Activated CD4-positive, alpha-beta T cell treated with anti-CD3 and anti-CD28 coated beads, Interleukin-2, amount 50 U/mL, for 48 hours (primary cell): ENCODE measurements at regions not wholly inside any gene's neighbourhood (a gene's known extent, or its start where the extent isn't known, plus 50 kb on each side); places are given as distances from the start of the nearest gene placed in this dataset.
"Not testable (repeated sequence)": the region's sequence is repeated elsewhere in the genome, so short reads cannot be mapped to it uniquely, and the experiment has no call there.

ENCODE experiments used
- DNase-seq, 2 experiments: peaks; one replicate each; pipeline ENCODE4 v3.0.0-alpha.2; 2020

DNA sequence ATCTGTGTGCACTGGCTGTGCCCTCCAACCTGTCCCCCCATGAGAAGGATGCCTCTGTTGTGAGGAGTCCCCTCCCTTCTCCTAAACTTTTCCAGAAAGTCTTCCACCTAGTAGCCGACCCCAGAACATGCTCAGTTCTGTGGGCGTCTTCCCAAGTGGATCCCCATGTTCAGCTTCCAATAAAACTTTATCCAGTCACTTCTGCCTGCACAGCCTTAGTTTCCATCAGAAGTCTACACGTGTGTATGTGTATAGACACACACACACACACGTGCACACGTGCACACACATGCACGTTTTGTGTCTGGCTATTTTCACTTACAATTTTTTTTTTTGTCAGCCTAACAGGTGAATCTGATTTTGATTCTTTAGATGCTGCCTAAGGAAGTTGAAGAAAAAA is 115.1 kb downstream of the RTP5 start:
- no peak for DNase-seq

DNA sequence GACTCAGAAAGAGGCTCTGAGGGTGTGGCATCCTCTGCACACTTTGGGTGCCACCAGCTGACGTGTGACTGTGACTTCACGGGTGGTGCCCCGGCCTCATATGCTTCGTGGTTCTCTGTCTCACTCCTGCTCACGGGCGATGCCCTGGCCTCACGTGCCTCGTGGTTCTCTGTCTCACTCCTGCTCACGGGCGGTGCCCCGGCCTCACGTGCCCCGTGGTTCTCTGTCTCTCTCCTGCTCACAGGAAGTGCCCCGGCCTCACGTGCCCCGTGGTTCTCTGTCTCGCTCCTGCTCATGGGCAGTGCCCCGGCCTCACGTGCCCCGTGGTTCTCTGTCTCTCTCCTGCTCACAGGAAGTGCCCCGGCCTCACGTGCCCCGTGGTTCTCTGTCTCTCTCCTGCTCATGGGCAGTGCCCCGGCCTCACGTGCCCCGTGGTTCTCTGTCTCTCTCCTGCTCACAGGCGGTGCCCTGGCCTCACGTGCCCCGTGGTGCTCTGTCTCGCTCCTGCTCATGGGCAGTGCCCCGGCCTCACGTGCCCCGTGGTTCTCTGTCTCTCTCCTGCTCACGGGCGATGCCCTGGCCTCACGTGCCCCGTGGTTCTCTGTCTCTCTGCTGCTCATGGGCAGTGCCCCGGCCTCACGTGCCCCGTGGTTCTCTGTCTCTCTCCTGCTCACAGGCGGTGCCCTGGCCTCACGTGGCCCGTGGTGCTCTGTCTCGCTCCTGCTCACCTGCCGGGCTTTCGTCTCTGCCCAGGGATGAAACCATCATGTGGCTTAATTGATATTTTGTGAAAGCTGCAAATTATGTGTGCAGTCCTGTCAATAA is 115.8 kb downstream of the RTP5 start:
- peak; percentile 9 to 24 for DNase-seq

DNA sequence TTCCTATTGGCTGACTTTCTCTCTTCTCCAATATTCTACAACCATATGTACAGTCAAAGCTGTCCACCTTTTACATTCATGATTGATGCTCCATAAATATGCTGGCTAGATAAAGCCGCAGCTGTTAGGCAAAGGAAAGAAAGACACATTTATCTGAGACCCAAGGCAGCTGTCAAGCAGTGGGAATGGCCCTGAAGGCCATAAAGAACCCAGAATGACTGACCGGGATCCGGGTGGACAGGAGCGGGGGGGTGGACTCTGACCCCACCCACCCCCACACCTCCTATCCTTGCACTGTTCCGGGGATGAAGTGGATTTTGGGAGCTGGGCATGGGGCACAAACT is 116.4 kb downstream of the RTP5 start:
- no peak for DNase-seq

DNA sequence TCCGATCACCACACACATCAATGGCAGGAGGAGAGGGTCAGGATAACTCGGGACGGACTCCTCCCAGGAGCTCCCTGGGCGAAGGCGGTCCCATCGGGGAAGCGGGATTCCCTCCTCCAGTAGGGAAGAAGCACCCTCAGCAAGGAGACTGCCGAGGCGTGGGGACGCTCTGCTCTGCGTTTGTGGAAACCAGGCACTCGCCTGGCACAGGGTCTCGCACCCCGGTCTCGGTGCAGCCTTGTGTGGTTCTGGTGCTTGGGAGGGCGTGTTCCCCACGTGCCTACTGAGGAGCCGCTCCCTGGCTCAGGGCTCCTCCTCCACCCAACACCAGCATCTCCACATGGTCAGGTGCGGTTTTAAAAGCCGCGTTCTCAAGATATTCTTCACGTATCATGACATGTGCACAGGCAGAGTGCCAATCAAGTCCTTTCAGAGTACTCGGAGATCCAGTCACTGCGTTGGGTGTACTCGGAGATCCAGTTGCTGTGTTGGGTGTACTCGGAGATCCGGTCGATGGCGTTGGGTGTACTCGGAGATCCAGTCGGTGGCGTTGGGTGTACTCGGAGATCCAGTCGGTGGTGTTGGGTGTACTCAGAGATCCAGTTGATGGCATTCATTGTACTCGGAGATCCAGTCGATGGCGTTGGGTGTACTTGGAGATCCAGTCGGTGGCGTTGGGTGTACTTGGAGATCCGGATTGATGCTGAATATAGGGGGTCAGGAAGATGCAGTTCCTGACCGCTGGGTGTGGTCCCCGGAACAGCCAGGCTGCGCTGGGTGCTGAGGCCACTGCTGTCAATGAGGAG is 117.5 kb downstream of the RTP5 start:
- DNase-seq, result no peak

DNA sequence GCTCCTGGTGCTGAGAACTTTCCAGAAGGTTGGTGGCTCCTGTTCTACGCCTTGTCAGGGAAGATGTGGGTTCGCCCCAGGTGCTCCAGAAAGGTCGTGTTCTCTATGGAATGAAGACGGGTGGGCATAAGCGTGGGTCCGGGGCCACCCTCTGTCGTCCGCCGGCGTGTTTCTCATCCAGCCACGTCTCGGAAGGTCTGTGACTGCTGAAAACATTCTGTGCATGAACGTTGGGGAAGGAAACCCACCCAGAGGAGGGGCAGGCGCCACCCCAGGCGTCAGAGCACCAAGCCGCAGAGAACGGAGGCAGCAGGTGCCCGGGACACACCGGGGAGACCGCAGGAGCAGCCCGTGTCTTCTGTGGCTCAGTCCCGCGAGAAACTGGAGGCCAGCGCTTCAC is 118.2 kb downstream of the RTP5 start:
- no peak for DNase-seq

DNA sequence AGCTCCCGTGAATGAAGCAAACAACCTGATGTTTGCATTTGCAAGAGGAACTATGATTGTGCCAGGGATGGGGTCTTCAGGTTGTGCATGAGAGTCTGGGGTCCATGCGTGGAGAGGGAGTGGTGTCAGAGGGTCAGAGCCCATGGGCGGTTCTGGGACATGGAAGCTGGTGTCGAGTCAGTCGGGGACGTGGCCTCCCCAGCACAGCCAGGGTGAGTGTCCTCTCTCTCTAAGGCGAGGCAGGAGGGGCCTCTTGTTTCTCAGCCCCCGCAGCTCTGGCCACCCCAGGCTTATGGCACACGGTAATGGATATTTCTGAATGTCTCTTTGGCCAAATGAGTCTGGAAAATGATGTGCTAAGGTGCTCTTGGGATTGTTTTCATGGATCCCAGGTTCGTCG is 118.6 kb downstream of the RTP5 start:
- DNase-seq, result no peak

DNA sequence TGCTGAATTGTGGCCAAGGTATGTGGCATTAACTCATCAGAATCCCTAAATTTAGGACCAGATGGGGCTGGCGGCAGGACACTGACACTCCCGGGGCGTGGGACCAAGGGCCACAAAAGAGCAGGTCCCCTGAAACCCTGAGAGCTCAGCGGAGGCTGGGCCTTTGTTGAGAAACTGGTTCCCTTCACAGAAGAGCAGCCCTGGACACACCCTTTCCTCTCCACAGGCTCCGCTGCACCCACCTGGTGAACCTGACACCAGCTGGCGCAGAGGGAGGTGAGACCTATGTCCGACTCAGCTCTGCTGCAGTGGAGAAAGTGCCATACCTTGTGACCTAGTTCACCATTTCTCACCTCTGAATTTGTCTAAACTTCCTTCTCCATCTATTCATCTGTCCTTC is 119.5 kb downstream of the RTP5 start:
- DNase-seq, result no peak

DNA sequence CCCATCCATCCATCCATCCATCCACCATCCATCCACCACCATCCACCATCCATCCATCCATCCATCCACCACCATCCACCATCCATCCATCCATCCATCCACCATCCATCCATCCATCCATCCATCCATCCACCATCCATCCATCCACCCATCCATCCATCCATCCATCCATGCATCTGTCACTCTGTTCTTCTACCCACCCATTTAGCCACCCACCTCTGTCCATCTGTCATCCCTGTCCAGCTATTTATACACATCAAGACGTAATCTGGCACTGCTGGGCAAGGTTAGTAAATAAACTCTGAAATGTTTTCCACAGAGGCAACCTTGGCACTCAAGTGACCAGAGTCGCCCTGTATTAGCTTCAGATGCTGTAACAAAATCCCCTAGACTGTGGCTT is 120.9 kb downstream of the RTP5 start:
- DNase-seq, result no peak

DNA sequence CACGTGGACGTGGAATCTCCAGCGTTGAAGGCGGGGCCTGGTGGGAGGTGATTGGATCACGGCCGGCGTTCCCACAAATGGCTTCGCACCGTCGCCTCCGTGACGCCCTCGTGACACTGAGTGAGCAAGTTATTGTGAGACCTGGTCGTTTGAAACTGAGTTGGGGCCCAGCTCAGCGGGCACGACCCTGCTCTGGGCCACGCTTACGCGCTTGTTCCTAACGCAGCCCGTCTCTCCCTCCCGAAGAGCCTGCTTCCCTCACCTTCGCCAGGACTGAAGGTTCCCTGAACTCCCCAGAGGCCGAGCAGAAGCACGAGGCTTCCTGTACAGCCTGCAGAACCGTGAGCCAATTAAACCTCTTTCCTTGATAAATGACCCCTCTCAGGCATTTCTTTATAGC is 121.8 kb downstream of the RTP5 start:
- DNase-seq, result no peak

DNA sequence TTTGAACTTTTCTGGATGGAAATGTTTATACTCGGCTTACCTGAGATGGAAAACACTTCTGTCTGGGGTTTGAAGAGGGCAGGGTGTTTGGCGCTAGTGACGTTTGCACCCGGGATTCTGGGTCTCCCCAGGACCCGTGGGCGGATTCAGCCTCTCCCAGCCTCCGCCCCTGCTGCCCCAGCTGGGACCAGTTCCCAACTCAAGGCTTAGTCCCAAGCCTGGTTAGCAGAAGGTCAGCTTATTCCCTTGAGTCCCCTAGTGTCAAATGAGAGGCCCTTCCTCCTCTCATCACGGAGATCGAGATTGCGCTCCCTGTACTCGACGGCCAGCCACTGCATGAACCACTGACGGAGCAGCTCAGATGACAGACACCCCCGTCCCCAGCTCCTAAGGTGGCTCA is 123.2 kb downstream of the RTP5 start:
- DNase-seq, result no peak

DNA sequence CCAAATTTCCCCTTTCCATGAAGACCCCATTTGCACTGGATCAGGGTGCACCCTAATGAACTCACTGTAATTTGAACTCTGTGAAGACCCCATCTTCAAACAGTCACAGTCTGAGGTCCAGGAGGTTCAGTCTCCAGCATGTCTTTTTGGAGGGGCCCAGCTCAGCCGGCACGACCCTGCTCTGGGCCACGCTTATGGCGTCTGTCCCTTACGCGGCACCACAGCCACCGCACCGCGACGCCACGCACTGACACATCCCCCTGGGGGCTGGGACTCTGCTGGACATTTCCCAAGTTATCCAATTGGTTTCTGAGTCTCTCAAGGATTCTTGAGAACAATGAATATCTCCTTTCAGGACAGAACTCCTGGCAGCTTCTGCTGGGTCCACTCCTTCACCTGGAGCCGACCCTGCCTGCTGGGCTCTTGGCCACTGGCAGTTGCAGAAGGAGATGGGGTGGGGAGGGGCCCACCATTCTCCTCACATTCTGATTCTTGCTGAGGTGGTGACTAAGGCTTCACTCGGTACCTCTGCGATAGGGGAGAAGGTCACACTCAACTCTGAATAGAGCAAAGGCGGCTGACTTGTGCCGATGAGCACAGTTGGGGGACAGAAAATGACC is 124.0 kb downstream of the RTP5 start:
- no peak for DNase-seq

DNA sequence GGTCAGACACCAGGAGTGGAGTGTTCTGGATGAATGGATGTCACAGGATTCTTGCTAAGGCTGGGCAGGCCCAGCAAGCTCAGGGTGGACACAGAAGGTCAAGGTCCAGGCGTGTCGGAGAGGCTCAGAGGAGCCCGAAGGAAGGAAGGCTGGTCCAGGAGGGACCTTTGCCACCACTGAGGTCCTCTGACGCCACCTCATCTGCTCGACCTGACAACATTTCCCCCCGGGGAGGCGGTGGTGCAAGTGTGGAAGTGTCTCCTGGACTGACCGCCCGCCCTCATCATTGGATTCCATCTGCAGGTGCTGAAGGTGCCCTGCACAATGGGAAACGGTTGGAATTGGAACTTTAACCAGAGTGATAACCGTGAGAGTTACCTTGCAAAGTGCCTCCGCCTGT is 124.6 kb downstream of the RTP5 start:
- DNase-seq, result no peak

DNA sequence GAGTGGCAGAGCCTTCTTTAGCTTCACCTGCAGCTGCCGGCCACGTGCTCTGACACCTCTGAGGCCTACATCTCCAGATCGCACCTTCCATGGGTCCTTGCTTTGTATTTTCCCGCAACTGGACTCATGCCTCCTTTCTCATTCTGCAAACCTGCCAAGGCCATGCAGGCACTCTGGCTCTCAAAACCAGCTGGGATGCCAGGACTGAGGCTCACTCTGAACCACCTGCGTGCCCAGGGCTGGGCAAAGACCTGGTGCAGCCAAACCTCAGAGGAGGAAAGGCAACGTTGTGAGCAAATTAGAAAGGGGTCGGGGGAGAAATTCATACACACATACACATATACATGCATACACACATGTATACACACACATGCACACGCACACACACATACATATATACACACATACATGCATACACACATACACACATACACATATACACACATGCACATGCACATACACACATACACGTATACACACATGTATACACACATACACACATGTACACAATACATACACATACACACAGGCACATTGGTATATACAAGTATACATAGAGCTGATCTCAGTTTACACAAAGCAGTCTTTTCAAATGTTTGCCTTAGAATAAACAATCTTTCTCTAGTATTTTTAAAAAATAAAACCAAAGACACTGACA is 125.2 kb downstream of the RTP5 start:
- no peak for DNase-seq

DNA sequence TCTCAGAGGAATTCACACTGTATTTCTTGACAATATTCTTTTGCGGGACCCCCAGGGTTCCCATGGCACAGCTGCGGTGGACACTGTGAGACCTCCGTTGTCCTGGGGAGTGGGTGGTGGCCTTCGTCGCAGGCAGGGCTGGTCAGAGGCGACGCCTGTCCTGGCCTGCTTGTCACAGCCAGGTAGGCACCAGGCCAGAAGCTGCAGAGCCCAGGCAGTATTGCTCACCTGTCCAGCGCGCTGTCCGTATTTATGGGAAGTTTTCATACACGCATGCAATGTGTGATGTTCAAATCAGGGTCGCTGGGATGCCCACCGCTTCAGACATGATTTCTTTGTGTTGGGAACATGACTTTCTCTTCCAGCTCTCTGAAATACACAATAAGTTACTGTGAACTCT is 126.6 kb downstream of the RTP5 start:
- no peak for DNase-seq

DNA sequence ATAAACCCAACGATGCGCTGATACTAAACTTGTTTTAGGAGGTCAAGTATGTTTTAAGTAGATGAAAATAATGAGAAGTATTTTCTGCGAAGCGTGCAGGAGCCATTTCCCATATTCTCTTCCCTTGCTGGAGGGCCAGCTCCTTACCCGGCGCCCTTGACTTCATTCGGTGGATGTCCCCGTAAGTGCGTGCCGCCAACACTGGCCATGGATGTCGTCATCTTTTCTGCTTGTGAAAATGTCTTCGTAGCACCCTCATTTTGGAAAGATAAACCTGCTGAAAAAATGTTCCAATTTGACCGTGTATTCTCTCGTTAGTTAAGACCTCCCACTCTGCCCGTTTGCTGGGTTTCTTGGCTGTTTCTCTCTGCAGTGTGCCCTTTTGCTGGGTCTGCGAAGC is 127.5 kb downstream of the RTP5 start:
- DNase-seq, result no peak

DNA sequence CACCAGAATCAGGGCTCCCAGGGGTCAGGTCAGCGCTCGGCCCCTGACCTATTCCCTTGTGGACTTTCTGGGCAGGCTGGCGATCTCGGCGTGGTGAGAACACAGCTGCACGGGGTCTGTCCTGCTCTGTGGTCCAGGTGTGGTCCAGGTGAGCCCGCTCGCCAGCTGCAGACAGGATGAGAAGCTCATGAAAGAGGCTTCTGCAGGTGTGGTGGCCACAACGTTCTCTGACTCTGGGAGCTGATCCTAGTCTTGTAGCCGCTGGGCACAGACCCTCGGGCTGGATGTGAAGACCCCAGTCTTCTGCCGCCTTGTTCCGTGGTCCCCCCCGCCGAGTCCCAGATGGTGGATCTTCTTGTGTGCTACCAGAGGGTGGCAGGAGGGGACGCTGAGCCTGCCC is 129.7 kb downstream of the RTP5 start:
- no peak for DNase-seq

DNA sequence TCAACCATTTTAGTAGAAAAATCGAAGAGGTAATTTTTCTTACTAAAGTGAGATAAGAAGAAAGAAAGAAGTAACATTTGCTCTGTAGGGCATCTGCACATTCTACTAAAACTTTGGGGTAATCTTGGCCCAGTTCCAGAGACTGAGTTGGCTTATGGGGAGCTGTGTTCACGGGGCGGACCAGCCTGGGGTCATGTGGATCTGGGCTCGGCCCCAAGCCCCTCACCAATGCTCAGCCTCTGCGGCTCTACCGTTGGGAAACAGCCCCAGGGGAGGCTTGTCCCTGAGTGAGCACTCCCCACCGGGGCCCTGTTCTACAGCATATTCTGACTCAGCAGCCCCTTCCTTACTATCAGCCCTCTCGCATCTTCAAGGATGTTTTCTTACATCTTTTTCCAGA is 132.3 kb downstream of the RTP5 start:
- DNase-seq, result no peak

DNA sequence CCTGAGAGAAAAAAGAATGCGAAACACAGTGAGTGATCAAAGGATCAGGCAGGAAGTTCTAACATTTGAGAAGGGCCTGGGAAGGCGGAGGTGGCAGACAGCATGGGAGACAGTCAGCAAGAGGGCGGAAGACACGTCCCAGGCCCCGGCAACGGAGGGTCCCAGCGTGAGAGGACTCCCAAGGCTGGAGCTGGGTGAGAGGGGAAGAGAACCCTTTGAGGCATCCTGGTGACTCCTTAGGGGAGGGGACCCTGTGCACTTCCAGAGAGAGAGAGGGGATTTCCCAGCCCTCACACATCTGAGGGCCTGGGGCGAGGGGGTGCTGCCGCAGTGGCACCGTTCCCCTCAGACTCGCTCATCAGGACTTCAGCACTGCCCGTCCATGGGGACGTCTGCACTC is 133.4 kb downstream of the RTP5 start:
- no peak for DNase-seq

DNA sequence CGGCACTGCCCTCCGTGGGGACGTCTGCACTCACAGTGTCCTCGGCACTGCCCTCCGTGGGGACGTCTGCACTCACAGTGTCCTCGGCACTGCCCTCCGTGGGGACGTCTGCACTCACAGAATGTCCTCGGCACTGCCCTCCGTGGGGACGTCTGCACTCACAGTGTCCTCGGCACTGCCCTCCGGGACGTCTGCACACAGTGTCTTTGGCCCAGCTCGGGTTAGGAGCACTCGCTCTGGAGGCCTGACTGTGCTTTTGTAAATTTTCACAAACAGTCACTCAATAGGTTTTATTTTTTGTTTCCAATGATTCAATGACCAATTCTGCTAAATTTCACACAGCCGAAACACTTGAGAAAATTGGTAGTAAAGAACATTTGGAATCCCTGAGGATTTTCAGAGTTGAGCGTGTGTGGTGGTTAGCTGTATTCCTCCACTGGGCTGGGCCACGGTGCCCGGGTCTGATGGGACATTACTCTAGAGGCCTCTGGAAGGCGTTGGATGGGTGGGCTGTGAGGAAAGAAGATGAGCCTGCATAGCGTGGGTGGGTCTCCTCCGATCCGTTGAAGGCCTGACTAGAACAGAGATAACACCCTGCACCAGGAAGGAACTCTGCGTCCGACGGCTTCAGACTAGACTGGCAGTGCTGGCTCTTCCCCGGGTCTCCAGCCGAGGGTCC is 134.8 kb downstream of the RTP5 start:
- no peak for DNase-seq

DNA sequence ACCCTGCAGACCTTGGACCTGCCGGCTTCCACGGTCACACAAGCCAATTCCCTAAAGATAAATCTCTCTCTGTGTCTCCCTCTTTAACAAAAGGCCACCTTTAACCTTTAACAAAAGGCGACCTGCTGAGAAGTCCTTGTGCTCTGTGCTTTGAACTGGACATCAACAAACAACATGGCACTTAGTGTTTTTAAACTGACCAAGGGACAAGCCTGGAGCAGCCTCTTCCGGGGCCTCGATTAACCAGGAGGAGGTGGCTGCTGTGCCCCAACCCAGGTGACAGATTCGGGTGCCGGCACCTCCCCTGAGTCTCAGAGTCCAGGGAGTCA is 135.3 kb downstream of the RTP5 start:
- DNase-seq, result no peak

DNA sequence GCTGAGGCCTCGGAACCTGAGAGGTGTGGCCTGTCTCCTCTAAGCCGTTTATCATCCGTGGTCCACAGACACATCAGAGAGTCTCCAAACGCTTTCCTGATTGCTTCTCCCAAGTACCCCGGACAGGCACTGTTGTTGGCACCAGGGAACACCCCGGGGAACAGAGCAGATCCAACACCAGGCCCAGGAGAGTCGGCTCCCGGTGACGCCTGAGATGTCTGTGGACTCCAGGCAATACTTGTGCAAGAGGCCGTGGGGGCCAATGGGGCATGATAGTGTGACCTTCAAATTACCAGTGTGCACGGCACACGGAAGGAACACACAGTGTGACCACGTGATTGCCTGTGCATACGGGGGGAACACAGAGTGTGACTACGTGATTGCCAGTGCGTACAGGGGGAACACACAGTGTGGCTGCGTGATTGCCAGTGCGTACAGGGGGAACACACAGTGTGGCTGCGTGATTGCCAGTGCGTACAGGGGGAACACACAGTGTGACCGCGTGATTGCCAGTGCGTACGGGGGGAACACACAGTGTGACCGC is 136.6 kb downstream of the RTP5 start:
- not testable (repeated sequence) for DNase-seq

DNA sequence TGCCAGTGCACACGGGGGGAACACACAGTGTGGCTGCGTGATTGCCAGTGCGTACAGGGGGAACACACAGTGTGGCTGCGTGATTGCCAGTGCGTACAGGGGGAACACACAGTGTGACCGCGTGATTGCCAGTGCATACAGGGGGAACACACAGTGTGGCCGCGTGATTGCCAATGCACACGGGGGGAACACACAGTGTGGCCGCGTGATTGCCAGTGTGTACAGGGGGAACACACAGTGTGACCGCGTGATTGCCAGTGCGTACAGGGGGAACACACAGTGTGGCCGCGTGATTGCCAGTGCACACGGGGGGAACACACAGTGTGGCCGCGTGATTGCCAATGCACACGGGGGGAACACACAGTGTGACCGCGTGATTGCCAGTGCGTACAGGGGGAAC is 139.4 kb downstream of the RTP5 start:
- not testable (repeated sequence) for DNase-seq

DNA sequence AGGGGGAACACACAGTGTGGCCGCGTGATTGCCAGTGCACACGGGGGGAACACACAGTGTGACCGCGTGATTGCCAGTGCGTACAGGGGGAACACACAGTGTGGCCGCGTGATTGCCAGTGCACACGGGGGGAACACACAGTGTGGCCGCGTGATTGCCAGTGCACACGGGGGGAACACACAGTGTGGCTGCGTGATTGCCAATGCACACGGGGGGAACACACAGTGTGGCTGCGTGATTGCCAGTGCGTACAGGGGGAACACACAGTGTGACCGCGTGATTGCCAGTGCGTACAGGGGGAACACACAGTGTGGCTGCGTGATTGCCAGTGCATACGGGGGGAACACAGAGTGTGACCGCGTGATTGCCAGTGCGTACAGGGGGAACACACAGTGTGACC is 140.3 kb downstream of the RTP5 start:
- not testable (repeated sequence) for DNase-seq
